ENCODE measurements at regions not wholly inside any gene's neighbourhood (a gene's known extent, or its start where the extent isn't known, plus 50 kb on each side); places are given as distances from the start of the nearest gene placed in this dataset.

- TF ChIP-seq POLR2AphosphoS5 (IDR thresholded peaks at IDR 0.05; ENCODE audit: control insufficient read depth, insufficient read depth, low read depth, low read length): no peak
These were observed 575.8 kb upstream of the B3GAT1 start (continued) for GRCh38 chr11:134987822-134988221.

- CTCF ChIA-PET (ENCODE audit: low intra/inter-chr PET ratio): no interaction called here
- in situ Hi-C loops (cut with MboI): no loop called here
- 0% methylated on average over 5 of the region's 7 CpGs for WGBS (ENCODE audit: insufficient coverage, low coverage, missing lambda C conversion rate)
These were observed 575.3 kb upstream of the B3GAT1 start for GRCh38 chr11:134987223-134987768.

More at GRCh38 chr11:134987223-134987768, 575.3 kb upstream of the B3GAT1 start:
- no peaks in the 10 kb centered on the region for H3K9me1 ChIP-seq (ENCODE audit: control insufficient read depth, insufficient read depth, low read length)
- no peak overlapping the region for H3K9ac ChIP-seq (ENCODE audit: insufficient read depth in 1 of 2, low read depth in 2 of 2, low read length in 2 of 2)
- peaks cover 0 to 6% of the 10 kb centered on the region in 2 experiments; a peak in 2 of 5 replicates for H3K27me3 ChIP-seq (ENCODE audit: control insufficient read depth in 2 of 2, insufficient read depth in 2 of 2, low read length in 2 of 2)
- POLR2A ChIA-PET: no interaction called here
- no peak overlapping the region for H3K4me3 ChIP-seq
- TF ChIP-seq ZNF217 (CRISPR knock-in tag; IDR thresholded peaks at IDR 0.05) (no peak), PCBP1 (IDR thresholded peaks at IDR 0.05; ENCODE audit: low read depth, low read length, poor library complexity, severe bottlenecking) (no peak), SRF (CRISPR knock-in tag; IDR thresholded peaks at IDR 0.05) (no peak), ARID3B (CRISPR knock-in tag; IDR thresholded peaks at IDR 0.05; ENCODE audit: borderline replicate concordance) (no peak), SP2 (IDR thresholded peaks at IDR 0.05; ENCODE audit: extremely low read depth, low read depth, low read length, poor library complexity, severe bottlenecking) (no peak), EZH2 (IDR thresholded peaks at IDR 0.05; ENCODE audit: borderline replicate concordance, low read depth, low read length) (no peak)
- H3K27ac ChIP-seq (ENCODE audit: extremely low read depth, low read depth, low read length): no peak overlapping the region
- H3K4me2 ChIP-seq (ENCODE audit: insufficient read depth, low read length): no peak overlapping the region
- H3K79me2 ChIP-seq (ENCODE audit: control insufficient read depth, insufficient read depth, low read length): no peaks in the 10 kb centered on the region
- DNase-seq (ENCODE audit: extremely low read depth in 1 of 4, low spot score in 3 of 4) (no peak), ATAC-seq (no peak), FAIRE-seq (no peak)
- no peak overlapping the region for H2AFZ ChIP-seq (ENCODE audit: low read depth, low read length)
- no peaks in the 10 kb centered on the region for H3K36me3 ChIP-seq (ENCODE audit: control insufficient read depth, insufficient read depth, low read length)
- H3K9me3 ChIP-seq (replicated peaks; ENCODE audit: control insufficient read depth, insufficient read depth, low read depth, low read length): no peaks in the 10 kb centered on the region
- intact Hi-C loops (cut with micrococcal nuclease): no loop called here
- BruUV-seq (replicated peaks): no TSS peak
- H3K4me1 ChIP-seq (replicated peaks in 1 of 2; ENCODE audit: control insufficient read depth in 2 of 2, insufficient read depth in 2 of 2, low read length in 2 of 2): no peaks in the 10 kb centered on the region
- H4K20me1 ChIP-seq (replicated peaks; ENCODE audit: control insufficient read depth, insufficient read depth, low read length): no peaks in the 10 kb centered on the region
